HEK293 (cell line): ENCODE measurements at regions not wholly inside any gene's neighbourhood (a gene's known extent, or its start where the extent isn't known, plus 50 kb on each side); places are given as distances from the start of the nearest gene placed in this dataset.

Experiments
- CTCF ChIA-PET: fragments of 350-600 bp; formaldehyde crosslinking; extraction: SDS; loops from one replicate; lab custom pipeline; 2021; ENCODE audit warnings: antibody characterized with exemption; lab: Yijun Ruan, JAX
- POLR2A ChIA-PET: fragments of 300-600 bp; formaldehyde crosslinking; extraction: SDS; loops from one replicate; lab custom pipeline; 2020; ENCODE audit warnings: antibody characterized with exemption, inconsistent platforms; lab: Yijun Ruan, JAX
- H3K27ac ChIP-seq: fragments of 200-500 bp; sonication (Bioruptor generic); 2 replicates; pipeline ENCODE4 v1.5.1; 2014; ENCODE audit warnings: low read depth, low read length, control low read depth, inconsistent platforms; ENCODE audit errors: extremely low read depth
- H3K36me3 ChIP-seq, 2 experiments: fragments of 200-500 bp in 1 of 2; sonication (Bioruptor generic) in 1 of 2; 1 replicate in 1 of 2; 2 replicates in 1 of 2; pipeline ENCODE4 v1.5.1; 2014 to 2017; ENCODE audit warnings: inconsistent platforms in 2 of 2, low read length in 2 of 2; ENCODE audit not compliant: control insufficient read depth in 2 of 2, insufficient read depth in 1 of 2
- H3K4me1 ChIP-seq: fragments of 200-500 bp; sonication (Bioruptor generic); 2 replicates; pipeline ENCODE4 v1.5.1; 2014; ENCODE audit warnings: mild to moderate bottlenecking, low read length, inconsistent platforms; ENCODE audit not compliant: control insufficient read depth, insufficient read depth
- H3K4me3 ChIP-seq: 2 replicates; pipeline ENCODE4 v1.5.1; 2011; ENCODE audit warnings: low read depth, mild to moderate bottlenecking, control low read depth, low read length, moderate library complexity
- H3K9me3 ChIP-seq: fragments of 200-500 bp; sonication (Bioruptor generic); 2 replicates; pipeline ENCODE4 v1.5.1; 2014; ENCODE audit warnings: low read depth, low read length, inconsistent platforms; ENCODE audit not compliant: control insufficient read depth, insufficient read depth
- KLF10 ChIP-seq: fragments of 450-650 bp; IDR thresholded peaks from 2 replicates; pipeline ENCODE4 v1.5.1; 2018; ENCODE audit warnings: missing biosample characterization, mild to moderate bottlenecking, missing genetic modification characterization
- OVOL3 ChIP-seq: fragments of 450-650 bp; formaldehyde crosslinking; IDR thresholded peaks from 2 replicates; pipeline ENCODE4 v1.5.1; 2016; ENCODE audit warnings: missing biosample characterization, missing genetic modification characterization
- PBX3 ChIP-seq: sonication (generic); formaldehyde crosslinking; IDR thresholded peaks from 2 replicates; pipeline ENCODE4 v1.8.1; 2022; ENCODE audit warnings: mild to moderate bottlenecking, moderate library complexity, missing genetic modification reagents
- REPIN1 ChIP-seq: fragments of 450-650 bp; formaldehyde crosslinking; IDR thresholded peaks from 2 replicates; pipeline ENCODE4 v1.5.1; 2017; ENCODE audit warnings: missing biosample characterization, missing genetic modification characterization, low read depth
- TSHZ1 ChIP-seq: fragments of 450-650 bp; formaldehyde crosslinking; IDR thresholded peaks from 2 replicates; pipeline ENCODE4 v1.5.1; 2016; ENCODE audit warnings: missing biosample characterization, missing genetic modification characterization, borderline replicate concordance
- ZBTB48 ChIP-seq: fragments of 450-650 bp; formaldehyde crosslinking; IDR thresholded peaks from 2 replicates; pipeline ENCODE4 v1.5.1; 2016; ENCODE audit warnings: missing biosample characterization, missing genetic modification characterization
- ZFP37 ChIP-seq: fragments of 450-650 bp; formaldehyde crosslinking; IDR thresholded peaks from 2 replicates; pipeline ENCODE4 v1.5.1; 2016; ENCODE audit warnings: missing biosample characterization, missing genetic modification characterization
- ZNF10 ChIP-seq: fragments of 450-650 bp; formaldehyde crosslinking; IDR thresholded peaks from 2 replicates; pipeline ENCODE4 v1.5.1; 2017; ENCODE audit warnings: missing biosample characterization, missing genetic modification characterization
- ZNF239 ChIP-seq: fragments of 450-650 bp; formaldehyde crosslinking; IDR thresholded peaks from 2 replicates; pipeline ENCODE4 v1.5.1; 2016; ENCODE audit warnings: missing biosample characterization, missing genetic modification characterization
- ZNF48 ChIP-seq: fragments of 450-650 bp; formaldehyde crosslinking; IDR thresholded peaks from 2 replicates; pipeline ENCODE4 v1.5.1; 2016; ENCODE audit warnings: missing biosample characterization, missing genetic modification characterization
- ZNF501 ChIP-seq: fragments of 450-650 bp; formaldehyde crosslinking; IDR thresholded peaks from 2 replicates; pipeline ENCODE4 v1.5.1; 2016; ENCODE audit warnings: missing biosample characterization, missing genetic modification characterization
- ZNF660 ChIP-seq: fragments of 450-650 bp; IDR thresholded peaks from 2 replicates; pipeline ENCODE4 v1.5.1; 2018; ENCODE audit warnings: missing biosample characterization, mild to moderate bottlenecking, missing genetic modification characterization
- ZNF692 ChIP-seq: fragments of 450-650 bp; formaldehyde crosslinking; IDR thresholded peaks from 2 replicates; pipeline ENCODE4 v1.5.1; 2016; ENCODE audit warnings: missing biosample characterization, missing genetic modification characterization
- ZNF76 ChIP-seq: fragments of 450-650 bp; formaldehyde crosslinking; IDR thresholded peaks from 2 replicates; pipeline ENCODE4; 2016; ENCODE audit warnings: low read depth, missing biosample characterization, missing genetic modification characterization, borderline replicate concordance
- ZSCAN30 ChIP-seq: fragments of 450-650 bp; IDR thresholded peaks from 2 replicates; pipeline ENCODE4 v1.5.1; 2018; ENCODE audit warnings: missing biosample characterization, mild to moderate bottlenecking, missing genetic modification characterization, moderate library complexity
- ZSCAN4 ChIP-seq: fragments of 450-650 bp; formaldehyde crosslinking; IDR thresholded peaks from 2 replicates; pipeline ENCODE4 v1.5.1; 2017; ENCODE audit warnings: missing biosample characterization, missing genetic modification characterization
- ZXDB ChIP-seq: fragments of 450-650 bp; formaldehyde crosslinking; IDR thresholded peaks from 2 replicates; pipeline ENCODE4 v1.5.1; 2016; ENCODE audit warnings: missing biosample characterization, missing genetic modification characterization
- TF ChIP-seq, protein P1 (sequence below): fragments of 450-650 bp; formaldehyde crosslinking; IDR thresholded peaks from 2 replicates; pipeline ENCODE4 v1.5.1; 2017; ENCODE audit warnings: missing biosample characterization, missing genetic modification characterization

GRCh38 chr10:83075016-83075814 is 1064.1 kb upstream of the GHITM start:
- Histone ChIP-seq H3K4me3 (no peak overlapping the region), H3K9me3 (no peaks in the 10 kb centered on the region), H3K36me3 (no peaks in the 10 kb centered on the region), H3K27ac (no peak overlapping the region), H3K4me1 (peaks cover 4% of the 10 kb centered on the region)
- no peak for TF ChIP-seq ZNF501 (tag by site-specific recombination)
- no peak for TF ChIP-seq OVOL3 (tag by site-specific recombination)
- no peak for TF ChIP-seq ZFP37
- no peak for TF ChIP-seq TSHZ1 (tag by site-specific recombination)
- TF ChIP-seq KLF10 (tag by site-specific recombination), result no peak
- TF ChIP-seq ZNF48, result no peak
- TF ChIP-seq, protein P1, sequence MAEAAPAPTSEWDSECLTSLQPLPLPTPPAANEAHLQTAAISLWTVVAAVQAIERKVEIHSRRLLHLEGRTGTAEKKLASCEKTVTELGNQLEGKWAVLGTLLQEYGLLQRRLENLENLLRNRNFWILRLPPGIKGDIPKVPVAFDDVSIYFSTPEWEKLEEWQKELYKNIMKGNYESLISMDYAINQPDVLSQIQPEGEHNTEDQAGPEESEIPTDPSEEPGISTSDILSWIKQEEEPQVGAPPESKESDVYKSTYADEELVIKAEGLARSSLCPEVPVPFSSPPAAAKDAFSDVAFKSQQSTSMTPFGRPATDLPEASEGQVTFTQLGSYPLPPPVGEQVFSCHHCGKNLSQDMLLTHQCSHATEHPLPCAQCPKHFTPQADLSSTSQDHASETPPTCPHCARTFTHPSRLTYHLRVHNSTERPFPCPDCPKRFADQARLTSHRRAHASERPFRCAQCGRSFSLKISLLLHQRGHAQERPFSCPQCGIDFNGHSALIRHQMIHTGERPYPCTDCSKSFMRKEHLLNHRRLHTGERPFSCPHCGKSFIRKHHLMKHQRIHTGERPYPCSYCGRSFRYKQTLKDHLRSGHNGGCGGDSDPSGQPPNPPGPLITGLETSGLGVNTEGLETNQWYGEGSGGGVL, result no peak
- no peak for TF ChIP-seq ZBTB48 (tag by site-specific recombination)
- TF ChIP-seq PBX3 (CRISPR knock-in tag), result no peak
- no peak for TF ChIP-seq ZNF692
- no peak for TF ChIP-seq ZSCAN4 (tag by site-specific recombination)
- TF ChIP-seq REPIN1 (tag by site-specific recombination), result no peak
- no peak for TF ChIP-seq ZNF660
- no peak for TF ChIP-seq ZNF76
- POLR2A ChIA-PET, result no interaction called here
- CTCF ChIA-PET, result no interaction called here

GRCh38 chr10:83075815-83076355 is 1063.4 kb upstream of the GHITM start:
- Histone ChIP-seq H3K9me3 (no peaks in the 10 kb centered on the region), H3K36me3 (no peaks in the 10 kb centered on the region), H3K4me3 (no peak overlapping the region), H3K27ac (no peak overlapping the region), H3K4me1 (peaks cover 4% of the 10 kb centered on the region)
- no peak for TF ChIP-seq ZSCAN30
- no peak for TF ChIP-seq ZNF239
- TF ChIP-seq ZNF10 (tag by site-specific recombination), result no peak
- no peak for TF ChIP-seq ZSCAN4 (tag by site-specific recombination)
- no peak for TF ChIP-seq ZXDB (tag by site-specific recombination)
- CTCF ChIA-PET, result interaction anchor here (0.7 kb wide), 1 partner anchor 50 kb away, joined by 5 read pairs; no protein-coding TSS in a partner anchor
- POLR2A ChIA-PET, result no interaction called here
